GM12865 (cell line): ENCODE measurements at regions not wholly inside any gene's neighbourhood (a gene's known extent, or its start where the extent isn't known, plus 50 kb on each side); places are given as distances from the start of the nearest gene placed in this dataset.

Experiments
- DNase-seq: peaks from one replicate; pipeline ENCODE4 v3.0.0; 2010; ENCODE audit warnings: low read depth
- H3K4me3 ChIP-seq: 2 replicates; pipeline ENCODE4 v1.5.1; 2011; ENCODE audit warnings: mild to moderate bottlenecking, low read depth, low read length, control low read depth
- CTCF ChIP-seq: IDR thresholded peaks from 2 replicates; pipeline ENCODE4 v1.5.1; 2011; ENCODE audit warnings: low read length, control low read depth, low read depth, inconsistent platforms; ENCODE audit not compliant: insufficient read depth; ENCODE audit errors: missing control alignments

- TF ChIP-seq CTCF, result no peak
- H3K4me3 ChIP-seq, result no peak overlapping the region
- no peak for DNase-seq
These were observed 103.7 kb upstream of the CD180 start for GRCh38 chr5:67300326-67300725.

DNA sequence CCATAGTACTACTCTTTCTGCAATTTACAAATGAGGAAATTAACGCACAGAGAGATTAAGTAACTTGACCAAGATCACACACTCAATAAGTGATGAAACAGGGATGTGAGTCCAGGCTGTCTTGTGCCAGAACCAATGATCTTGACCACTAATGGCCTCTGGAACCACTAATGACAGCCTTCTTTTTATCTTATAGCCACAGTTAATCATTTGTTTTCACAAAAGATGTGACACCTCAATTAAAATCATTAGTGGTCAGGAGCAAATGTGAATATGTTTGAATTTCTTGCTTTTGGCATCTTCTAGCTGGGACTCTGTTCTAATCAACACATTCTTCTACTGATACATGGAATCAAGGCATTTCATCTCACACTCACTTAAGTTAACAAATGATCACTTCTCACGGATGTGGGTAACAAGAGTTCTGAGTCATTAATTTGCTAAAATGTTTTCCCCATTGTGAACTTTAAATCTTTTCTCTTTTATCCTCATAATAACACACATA lies 102.7 kb upstream of the CD180 start:
- TF ChIP-seq CTCF, result no peak
- DNase-seq, result no peak
- no peak overlapping the region for H3K4me3 ChIP-seq

- H3K4me3 ChIP-seq, result no peak overlapping the region
- TF ChIP-seq CTCF, result no peak
- no peak for DNase-seq
These were observed 101.4 kb upstream of the CD180 start for GRCh38 chr5:67297802-67298532.

GRCh38 chr5:67297376-67297775 lies 100.8 kb upstream of the CD180 start:
- no peak overlapping the region for H3K4me3 ChIP-seq
- TF ChIP-seq CTCF, result no peak
- no peak for DNase-seq

DNA sequence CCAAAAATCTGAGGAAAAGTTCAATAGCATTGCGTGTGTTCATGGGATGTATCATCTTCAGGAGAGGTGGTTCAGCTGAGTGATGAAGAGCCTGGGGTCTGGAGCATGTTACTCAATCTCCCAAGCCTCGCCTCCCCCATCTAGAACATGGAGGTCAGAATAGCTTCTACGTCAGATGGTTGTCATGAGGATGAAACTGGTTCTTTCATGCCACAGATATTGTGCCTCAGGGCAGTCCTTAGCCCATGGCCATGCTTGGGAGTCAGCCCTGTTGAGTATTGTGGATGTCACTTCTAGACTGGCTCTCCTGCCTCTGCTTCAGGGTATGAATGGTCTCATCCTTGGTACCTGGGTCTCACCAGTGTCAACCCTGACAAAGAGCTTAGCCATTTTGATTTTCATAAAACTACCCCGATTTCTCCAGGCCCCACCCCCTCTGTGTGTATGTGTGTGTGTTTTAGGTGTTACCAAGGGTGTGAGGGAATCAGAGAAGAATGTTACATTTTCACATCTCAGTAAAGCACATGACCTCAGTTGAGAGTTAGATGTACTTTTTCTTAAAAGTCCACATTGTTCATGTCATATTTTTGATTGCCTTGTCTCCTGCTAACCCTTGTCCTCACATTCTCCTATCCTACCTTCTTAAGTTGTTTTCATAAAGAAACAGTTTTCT lies 97.8 kb upstream of the CD180 start:
- no peak for TF ChIP-seq CTCF
- no peak for DNase-seq
- no peak overlapping the region for H3K4me3 ChIP-seq

GRCh38 chr5:67293226-67293625 lies 96.6 kb upstream of the CD180 start:
- H3K4me3 ChIP-seq, result no peak overlapping the region
- no peak for TF ChIP-seq CTCF
- DNase-seq, result no peak
